ENCODE measurements at regions not wholly inside any gene's neighbourhood (a gene's known extent, or its start where the extent isn't known, plus 50 kb on each side); places are given as distances from the start of the nearest gene placed in this dataset.

- no peak for DNase-seq (ENCODE audit: low spot score)
- Histone ChIP-seq H3K9ac (ENCODE audit: low read depth in 1 of 2, low read length in 2 of 2) (no peak overlapping the region), H3K9me3 (ENCODE audit: control insufficient read depth in 4 of 4, low read length in 3 of 4) (no peaks in the 10 kb centered on the region), H3K4me3 (ENCODE audit: low read depth in 1 of 3, low read length in 3 of 3) (no peak overlapping the region), H3K36me3 (ENCODE audit: control insufficient read depth in 4 of 4, insufficient read depth in 3 of 4, low read depth in 1 of 4, low read length in 3 of 4) (no peaks in the 10 kb centered on the region), H3K27ac (ENCODE audit: low read depth in 1 of 2, low read length in 2 of 2) (no peak overlapping the region), H3K4me1 (ENCODE audit: control insufficient read depth in 4 of 4, insufficient read depth in 4 of 4, low read length in 3 of 4) (no peaks in the 10 kb centered on the region), H3K27me3 (ENCODE audit: control insufficient read depth in 4 of 4, insufficient read depth in 4 of 4, low read length in 3 of 4) (peaks cover 0 to 2% (median 0%) of the 10 kb centered on the region in 4 donors)
- 90% methylated on average over 3 of the region's 3 CpGs for WGBS
- TF ChIP-seq YY1 (IDR thresholded peaks at IDR 0.05) (no peak), NR2F2 (IDR thresholded peaks at IDR 0.05) (no peak), GABPA (IDR thresholded peaks at IDR 0.05 in 1 of 2, conservative IDR thresholded peaks at IDR 0.05 in 1 of 2) (no peak), RXRA (IDR thresholded peaks at IDR 0.05) (no peak), TAF1 (conservative IDR thresholded peaks at IDR 0.05) (no peak), FOXA1 (IDR thresholded peaks at IDR 0.05) (no peak), SP1 (IDR thresholded peaks at IDR 0.05) (no peak), HNF4A (conservative IDR thresholded peaks at IDR 0.05) (no peak), RAD21 (IDR thresholded peaks at IDR 0.05) (no peak)
- TF ChIP-seq, protein P1, sequence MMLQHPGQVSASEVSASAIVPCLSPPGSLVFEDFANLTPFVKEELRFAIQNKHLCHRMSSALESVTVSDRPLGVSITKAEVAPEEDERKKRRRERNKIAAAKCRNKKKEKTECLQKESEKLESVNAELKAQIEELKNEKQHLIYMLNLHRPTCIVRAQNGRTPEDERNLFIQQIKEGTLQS (IDR thresholded peaks at IDR 0.05): no peak
- TF ChIP-seq, protein P2, sequence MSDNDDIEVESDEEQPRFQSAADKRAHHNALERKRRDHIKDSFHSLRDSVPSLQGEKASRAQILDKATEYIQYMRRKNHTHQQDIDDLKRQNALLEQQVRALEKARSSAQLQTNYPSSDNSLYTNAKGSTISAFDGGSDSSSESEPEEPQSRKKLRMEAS (IDR thresholded peaks at IDR 0.05): no peak
- TF ChIP-seq, protein P3, sequence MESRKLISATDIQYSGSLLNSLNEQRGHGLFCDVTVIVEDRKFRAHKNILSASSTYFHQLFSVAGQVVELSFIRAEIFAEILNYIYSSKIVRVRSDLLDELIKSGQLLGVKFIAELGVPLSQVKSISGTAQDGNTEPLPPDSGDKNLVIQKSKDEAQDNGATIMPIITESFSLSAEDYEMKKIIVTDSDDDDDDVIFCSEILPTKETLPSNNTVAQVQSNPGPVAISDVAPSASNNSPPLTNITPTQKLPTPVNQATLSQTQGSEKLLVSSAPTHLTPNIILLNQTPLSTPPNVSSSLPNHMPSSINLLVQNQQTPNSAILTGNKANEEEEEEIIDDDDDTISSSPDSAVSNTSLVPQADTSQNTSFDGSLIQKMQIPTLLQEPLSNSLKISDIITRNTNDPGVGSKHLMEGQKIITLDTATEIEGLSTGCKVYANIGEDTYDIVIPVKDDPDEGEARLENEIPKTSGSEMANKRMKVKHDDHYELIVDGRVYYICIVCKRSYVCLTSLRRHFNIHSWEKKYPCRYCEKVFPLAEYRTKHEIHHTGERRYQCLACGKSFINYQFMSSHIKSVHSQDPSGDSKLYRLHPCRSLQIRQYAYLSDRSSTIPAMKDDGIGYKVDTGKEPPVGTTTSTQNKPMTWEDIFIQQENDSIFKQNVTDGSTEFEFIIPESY (IDR thresholded peaks at IDR 0.05): no peak
Measured at GRCh38 chr3:86382556-86382955, 608.4 kb downstream of the VGLL3 start.

DNA sequence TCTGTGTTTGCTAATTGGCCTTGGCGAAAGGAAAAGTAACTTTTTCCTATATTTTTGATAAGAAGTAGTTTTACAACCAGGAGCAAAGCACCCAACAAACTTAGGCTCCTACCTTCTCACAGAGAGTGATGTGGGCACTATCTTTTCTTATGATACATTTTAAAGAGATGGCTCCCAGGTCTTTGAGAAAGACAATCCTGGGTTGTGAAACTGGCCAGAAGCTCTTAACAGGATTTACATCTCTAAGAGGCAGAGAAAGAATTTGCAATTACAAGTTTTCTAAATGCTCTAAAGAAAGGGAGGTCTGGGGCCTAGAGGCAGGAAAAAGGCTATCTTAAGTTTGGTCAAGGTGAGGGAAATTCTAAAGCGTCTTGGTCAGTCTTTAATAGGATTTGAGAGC is 609.7 kb downstream of the VGLL3 start:
- Histone ChIP-seq H3K4me3 (ENCODE audit: low read depth in 1 of 3, low read length in 3 of 3) (no peak overlapping the region), H3K9ac (ENCODE audit: low read depth in 1 of 2, low read length in 2 of 2) (no peak overlapping the region), H3K9me3 (ENCODE audit: control insufficient read depth in 4 of 4, low read length in 3 of 4) (no peaks in the 10 kb centered on the region), H3K27me3 (ENCODE audit: control insufficient read depth in 4 of 4, insufficient read depth in 4 of 4, low read length in 3 of 4) (peaks cover 0 to 3% (median 0%) of the 10 kb centered on the region in 4 donors), H3K4me1 (ENCODE audit: control insufficient read depth in 4 of 4, insufficient read depth in 4 of 4, low read length in 3 of 4) (no peaks in the 10 kb centered on the region), H3K36me3 (ENCODE audit: control insufficient read depth in 4 of 4, insufficient read depth in 3 of 4, low read depth in 1 of 4, low read length in 3 of 4) (no peaks in the 10 kb centered on the region), H3K27ac (ENCODE audit: low read depth in 1 of 2, low read length in 2 of 2) (no peak overlapping the region)
- 79% methylated on average over 2 of the region's 2 CpGs for WGBS
- TF ChIP-seq RXRA (IDR thresholded peaks at IDR 0.05) (no peak), EGR1 (IDR thresholded peaks at IDR 0.05; ENCODE audit: low read depth in 2 of 2) (no peak), GABPA (IDR thresholded peaks at IDR 0.05 in 1 of 2, conservative IDR thresholded peaks at IDR 0.05 in 1 of 2) (no peak), TAF1 (conservative IDR thresholded peaks at IDR 0.05) (no peak), FOXA1 (IDR thresholded peaks at IDR 0.05) (no peak)
- TF ChIP-seq, protein P3 (IDR thresholded peaks at IDR 0.05): no peak
- TF ChIP-seq, protein P1 (IDR thresholded peaks at IDR 0.05): no peak
- TF ChIP-seq, protein P4, sequence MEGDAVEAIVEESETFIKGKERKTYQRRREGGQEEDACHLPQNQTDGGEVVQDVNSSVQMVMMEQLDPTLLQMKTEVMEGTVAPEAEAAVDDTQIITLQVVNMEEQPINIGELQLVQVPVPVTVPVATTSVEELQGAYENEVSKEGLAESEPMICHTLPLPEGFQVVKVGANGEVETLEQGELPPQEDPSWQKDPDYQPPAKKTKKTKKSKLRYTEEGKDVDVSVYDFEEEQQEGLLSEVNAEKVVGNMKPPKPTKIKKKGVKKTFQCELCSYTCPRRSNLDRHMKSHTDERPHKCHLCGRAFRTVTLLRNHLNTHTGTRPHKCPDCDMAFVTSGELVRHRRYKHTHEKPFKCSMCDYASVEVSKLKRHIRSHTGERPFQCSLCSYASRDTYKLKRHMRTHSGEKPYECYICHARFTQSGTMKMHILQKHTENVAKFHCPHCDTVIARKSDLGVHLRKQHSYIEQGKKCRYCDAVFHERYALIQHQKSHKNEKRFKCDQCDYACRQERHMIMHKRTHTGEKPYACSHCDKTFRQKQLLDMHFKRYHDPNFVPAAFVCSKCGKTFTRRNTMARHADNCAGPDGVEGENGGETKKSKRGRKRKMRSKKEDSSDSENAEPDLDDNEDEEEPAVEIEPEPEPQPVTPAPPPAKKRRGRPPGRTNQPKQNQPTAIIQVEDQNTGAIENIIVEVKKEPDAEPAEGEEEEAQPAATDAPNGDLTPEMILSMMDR (IDR thresholded peaks at IDR 0.05; ENCODE audit: low read depth, low read length, missing input control): no peak
- TF ChIP-seq, protein P2 (IDR thresholded peaks at IDR 0.05): no peak
- no peak for DNase-seq (ENCODE audit: low spot score)
